Esophagus squamous epithelium (tissue), 5 donors: ENCODE measurements at regions not wholly inside any gene's neighbourhood (a gene's known extent, or its start where the extent isn't known, plus 50 kb on each side); places are given as distances from the start of the nearest gene placed in this dataset.

Experiments used
- DNase-seq: peaks from one replicate; lab custom pipeline; 2025; lab: John Stamatoyannopoulos, UW
- H3K27ac ChIP-seq, 4 donors: fragments of 200-600 bp; sonication (generic); one replicate each; pipeline ENCODE4 v1.5.1; 2016 to 2019; ENCODE audit warnings: mild to moderate bottlenecking in 1 of 4
- H3K27me3 ChIP-seq, 4 donors: fragments of 200-600 bp; sonication (generic); 1 replicate in 3 of 4; 2 replicates in 1 of 4; pipeline versions ENCODE4 v1.5.1 to v1.6.0; 2017 to 2021; ENCODE audit warnings: antibody characterized with exemption in 1 of 4
- H3K36me3 ChIP-seq, 3 donors: fragments of 200-600 bp; sonication (generic); one replicate each; pipeline ENCODE4 v1.5.1; 2016 to 2019
- H3K4me1 ChIP-seq, 3 donors: fragments of 200-600 bp; sonication (generic); one replicate each; pipeline ENCODE4 v1.5.1; 2017 to 2019
- H3K4me3 ChIP-seq, 4 donors: fragments of 200-600 bp; sonication (generic); 1 replicate in 3 of 4; 2 replicates in 1 of 4; pipeline ENCODE4 v1.5.1; 2016 to 2019; ENCODE audit warnings: mild to moderate bottlenecking in 2 of 4, moderate library complexity in 1 of 4
- H3K9me3 ChIP-seq, 3 donors: fragments of 200-600 bp; sonication (generic); one replicate each; pipeline ENCODE4 v1.5.1; 2016 to 2019
- POLR2A ChIP-seq, 4 donors: fragments of 450-650 bp; IDR thresholded peaks; one replicate each; pipeline ENCODE4 v1.6.1; 2017; ENCODE audit warnings: antibody characterized with exemption in 4 of 4, mild to moderate bottlenecking in 4 of 4, moderate library complexity in 3 of 4
- WGBS, 2 donors: methylation state at CpG; one replicate each; pipeline ENCODE4 v1.1.5; 2018; 5-methylcytosine and 5-hydroxymethylcytosine counted together
- intact Hi-C: fragments of 100-400 bp; cut with DNase I; formaldehyde crosslinking; loops from one replicate; pipeline ENCODE4 v1.15.0; 2022
- TF ChIP-seq, protein P1 (sequence below), 6 experiments: fragments of 450-650 bp in 4 of 6; fragments of 200-600 bp in 2 of 6; sonication (generic) in 2 of 6; IDR thresholded peaks; one replicate each; pipeline ENCODE4 v1.5.1; 2016 to 2019; ENCODE audit warnings: antibody characterized with exemption in 6 of 6, mild to moderate bottlenecking in 4 of 6, moderate library complexity in 4 of 6
- donor health status: DM: yes; HTN: yes; CAD: no.

- Histone ChIP-seq H3K4me1 (no peaks in the 10 kb centered on the region), H3K36me3 (no peaks in the 10 kb centered on the region), H3K27me3 (no peaks in the 10 kb centered on the region), H3K9me3 (no peaks in the 10 kb centered on the region), H3K27ac (no peak overlapping the region), H3K4me3 (no peak overlapping the region)
- intact Hi-C loops, result no loop called here
- DNase-seq, result no peak
- TF ChIP-seq, protein P1, sequence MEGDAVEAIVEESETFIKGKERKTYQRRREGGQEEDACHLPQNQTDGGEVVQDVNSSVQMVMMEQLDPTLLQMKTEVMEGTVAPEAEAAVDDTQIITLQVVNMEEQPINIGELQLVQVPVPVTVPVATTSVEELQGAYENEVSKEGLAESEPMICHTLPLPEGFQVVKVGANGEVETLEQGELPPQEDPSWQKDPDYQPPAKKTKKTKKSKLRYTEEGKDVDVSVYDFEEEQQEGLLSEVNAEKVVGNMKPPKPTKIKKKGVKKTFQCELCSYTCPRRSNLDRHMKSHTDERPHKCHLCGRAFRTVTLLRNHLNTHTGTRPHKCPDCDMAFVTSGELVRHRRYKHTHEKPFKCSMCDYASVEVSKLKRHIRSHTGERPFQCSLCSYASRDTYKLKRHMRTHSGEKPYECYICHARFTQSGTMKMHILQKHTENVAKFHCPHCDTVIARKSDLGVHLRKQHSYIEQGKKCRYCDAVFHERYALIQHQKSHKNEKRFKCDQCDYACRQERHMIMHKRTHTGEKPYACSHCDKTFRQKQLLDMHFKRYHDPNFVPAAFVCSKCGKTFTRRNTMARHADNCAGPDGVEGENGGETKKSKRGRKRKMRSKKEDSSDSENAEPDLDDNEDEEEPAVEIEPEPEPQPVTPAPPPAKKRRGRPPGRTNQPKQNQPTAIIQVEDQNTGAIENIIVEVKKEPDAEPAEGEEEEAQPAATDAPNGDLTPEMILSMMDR (IDR thresholded peaks at IDR 0.05), result no peak
- no peak for TF ChIP-seq POLR2A (IDR thresholded peaks at IDR 0.05)
Measured at GRCh38 chr3:124288996-124289395, 297.1 kb upstream of the ROPN1 start.

DNA sequence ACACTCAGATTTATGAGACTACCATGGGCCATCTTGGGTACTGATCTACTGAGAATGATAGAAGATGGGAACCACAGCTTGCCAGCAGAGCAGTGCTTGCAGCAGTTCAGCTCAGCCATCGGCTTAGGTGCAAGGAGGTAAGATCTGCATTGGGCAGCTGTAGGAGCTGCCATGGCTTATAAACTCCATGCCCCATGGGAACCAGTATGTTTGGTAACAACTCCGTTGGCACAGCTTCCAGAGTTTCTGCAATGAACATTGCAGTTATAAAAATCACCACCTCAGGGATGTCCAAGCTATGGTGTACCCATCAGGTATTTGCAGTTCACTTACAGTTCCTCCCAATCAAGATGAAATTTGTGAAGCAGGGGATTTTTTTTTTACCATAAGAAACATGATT, 299.1 kb upstream of the ROPN1 start:
- TF ChIP-seq, protein P1 (IDR thresholded peaks at IDR 0.05), result no peak
- TF ChIP-seq POLR2A (IDR thresholded peaks at IDR 0.05), result no peak
- no peaks in the 10 kb centered on the region for H3K4me1 ChIP-seq
- no peak overlapping the region for H3K4me3 ChIP-seq
- H3K27me3 ChIP-seq, result no peaks in the 10 kb centered on the region
- no peaks in the 10 kb centered on the region for H3K36me3 ChIP-seq
- WGBS, 2 donors, result 87 to 88% methylated on average over 2 of the region's 2 CpGs
- no peak for DNase-seq
- intact Hi-C loops, result no loop called here
- H3K27ac ChIP-seq, result no peak overlapping the region
- H3K9me3 ChIP-seq, result no peaks in the 10 kb centered on the region

DNA sequence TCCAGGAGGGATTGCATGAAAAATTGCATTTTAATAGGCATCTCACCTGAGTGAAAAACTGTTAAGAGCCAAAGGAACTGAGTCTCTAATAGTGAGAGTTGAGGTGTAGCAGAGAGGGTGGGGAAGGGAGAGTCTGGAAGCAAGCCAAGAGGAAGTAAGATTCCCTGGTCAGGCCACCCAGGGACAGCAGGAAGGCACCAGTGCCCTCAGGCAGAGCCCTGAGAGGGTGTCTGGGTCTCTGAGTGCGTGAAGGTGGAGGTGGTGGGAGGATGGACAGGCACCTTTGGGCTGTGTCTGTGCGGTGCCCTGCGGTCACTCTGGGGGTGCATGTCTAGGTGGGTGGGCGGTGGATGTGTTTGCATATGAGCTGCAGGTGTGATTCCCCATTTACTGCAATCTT, 300.4 kb upstream of the ROPN1 start:
- no peaks in the 10 kb centered on the region for H3K27me3 ChIP-seq
- no peaks in the 10 kb centered on the region for H3K36me3 ChIP-seq
- no peak for DNase-seq
- no peaks in the 10 kb centered on the region for H3K9me3 ChIP-seq
- 84 to 85% methylated on average over 4 of the region's 4 CpGs for WGBS, 2 donors
- TF ChIP-seq, protein P1 (IDR thresholded peaks at IDR 0.05), result no peak
- TF ChIP-seq POLR2A (IDR thresholded peaks at IDR 0.05), result no peak
- intact Hi-C loops, result no loop called here
- H3K27ac ChIP-seq, result no peak overlapping the region
- H3K4me1 ChIP-seq, result peaks cover 0 to 3% (median 0%) of the 10 kb centered on the region in 3 donors
- no peak overlapping the region for H3K4me3 ChIP-seq

- intact Hi-C loops, result no loop called here
- TF ChIP-seq POLR2A (IDR thresholded peaks at IDR 0.05), result no peak
- TF ChIP-seq, protein P1 (IDR thresholded peaks at IDR 0.05), result no peak
- Histone ChIP-seq H3K9me3 (no peaks in the 10 kb centered on the region), H3K4me3 (no peak overlapping the region), H3K4me1 (peaks cover 0 to 12% (median 0%) of the 10 kb centered on the region in 3 donors), H3K27ac (no peak overlapping the region), H3K27me3 (no peaks in the 10 kb centered on the region), H3K36me3 (no peaks in the 10 kb centered on the region)
- no peak for DNase-seq
- WGBS, 2 donors, result 31 to 56% methylated on average over 2 of the region's 2 CpGs
Measured at GRCh38 chr3:124293584-124293983, 301.7 kb upstream of the ROPN1 start.

DNA sequence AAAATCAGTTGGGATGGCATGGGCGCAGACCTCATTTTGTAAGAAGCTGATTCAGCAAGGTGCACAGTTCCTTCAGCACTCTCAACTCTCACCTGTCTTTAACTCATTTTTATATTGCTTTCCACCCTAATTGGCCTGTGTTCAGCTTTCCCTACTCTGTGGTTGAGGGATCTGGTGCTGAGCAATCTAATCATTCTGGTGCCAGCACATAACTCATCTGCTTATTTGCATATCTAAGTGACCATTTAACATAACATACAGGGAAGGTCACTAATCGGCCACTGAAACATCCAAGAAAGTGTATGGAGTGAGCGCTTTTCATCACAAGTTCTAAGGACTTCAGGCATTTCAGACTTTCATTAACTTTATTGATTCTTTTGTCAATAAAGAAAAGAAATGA, 303.4 kb upstream of the ROPN1 start:
- Histone ChIP-seq H3K9me3 (no peaks in the 10 kb centered on the region), H3K4me3 (no peak overlapping the region), H3K27me3 (no peaks in the 10 kb centered on the region), H3K36me3 (no peaks in the 10 kb centered on the region), H3K27ac (no peak overlapping the region), H3K4me1 (peaks cover 0 to 17% (median 0%) of the 10 kb centered on the region in 3 donors)
- DNase-seq, result no peak
- intact Hi-C loops, result no loop called here
- TF ChIP-seq POLR2A (IDR thresholded peaks at IDR 0.05), result no peak
- TF ChIP-seq, protein P1 (IDR thresholded peaks at IDR 0.05), result no peak
- 93 to 96% methylated on average over 3 of the region's 3 CpGs for WGBS, 2 donors
